DND-41 (cell line): ENCODE measurements at regions not wholly inside any gene's neighbourhood (a gene's known extent, or its start where the extent isn't known, plus 50 kb on each side); places are given as distances from the start of the nearest gene placed in this dataset.

Source experiments
- EZH2 ChIP-seq: IDR thresholded peaks from 3 replicates; pipeline ENCODE4 v1.6.1; 2012; ENCODE audit warnings: borderline replicate concordance, low read depth, mild to moderate bottlenecking, moderate library complexity, low read length, inconsistent platforms; ENCODE audit not compliant: severe bottlenecking
- TF ChIP-seq, protein P1 (sequence below): IDR thresholded peaks from 2 replicates; pipeline ENCODE4 v1.5.1; 2012; ENCODE audit warnings: borderline replicate concordance, low read length, moderate library complexity, mild to moderate bottlenecking; ENCODE audit not compliant: poor library complexity, severe bottlenecking; ENCODE audit errors: extremely low read depth

DNA sequence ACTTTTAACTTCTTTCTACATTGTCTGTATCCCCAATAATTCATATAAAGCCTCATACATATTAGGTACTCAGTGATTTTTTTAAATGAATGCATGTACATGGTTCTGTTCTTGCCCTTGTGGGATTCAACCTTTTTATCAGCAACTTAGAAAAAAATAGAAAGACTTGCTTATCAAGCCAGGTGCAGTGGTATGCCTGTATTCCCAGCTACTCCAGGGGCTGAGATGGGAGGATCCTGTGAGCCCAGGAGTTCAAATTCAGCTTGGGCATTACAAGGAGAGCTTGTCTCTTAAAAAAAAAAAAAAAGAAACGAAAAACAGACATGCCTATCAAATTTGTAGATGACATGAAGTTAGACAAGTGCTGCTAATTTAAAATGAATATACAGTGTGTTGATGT is 54.2 kb upstream of the MYCBP2 start:
- TF ChIP-seq, protein P1, sequence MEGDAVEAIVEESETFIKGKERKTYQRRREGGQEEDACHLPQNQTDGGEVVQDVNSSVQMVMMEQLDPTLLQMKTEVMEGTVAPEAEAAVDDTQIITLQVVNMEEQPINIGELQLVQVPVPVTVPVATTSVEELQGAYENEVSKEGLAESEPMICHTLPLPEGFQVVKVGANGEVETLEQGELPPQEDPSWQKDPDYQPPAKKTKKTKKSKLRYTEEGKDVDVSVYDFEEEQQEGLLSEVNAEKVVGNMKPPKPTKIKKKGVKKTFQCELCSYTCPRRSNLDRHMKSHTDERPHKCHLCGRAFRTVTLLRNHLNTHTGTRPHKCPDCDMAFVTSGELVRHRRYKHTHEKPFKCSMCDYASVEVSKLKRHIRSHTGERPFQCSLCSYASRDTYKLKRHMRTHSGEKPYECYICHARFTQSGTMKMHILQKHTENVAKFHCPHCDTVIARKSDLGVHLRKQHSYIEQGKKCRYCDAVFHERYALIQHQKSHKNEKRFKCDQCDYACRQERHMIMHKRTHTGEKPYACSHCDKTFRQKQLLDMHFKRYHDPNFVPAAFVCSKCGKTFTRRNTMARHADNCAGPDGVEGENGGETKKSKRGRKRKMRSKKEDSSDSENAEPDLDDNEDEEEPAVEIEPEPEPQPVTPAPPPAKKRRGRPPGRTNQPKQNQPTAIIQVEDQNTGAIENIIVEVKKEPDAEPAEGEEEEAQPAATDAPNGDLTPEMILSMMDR: no peak
- no peak for TF ChIP-seq EZH2
